H1 (cell line): ENCODE measurements at regions not wholly inside any gene's neighbourhood (a gene's known extent, or its start where the extent isn't known, plus 50 kb on each side); places are given as distances from the start of the nearest gene placed in this dataset.

Source experiments
- CHD2 ChIP-seq: IDR thresholded peaks from 2 replicates; pipeline ENCODE4 v1.6.1; 2012; ENCODE audit warnings: low read length, improper control_type of control experiment

DNA sequence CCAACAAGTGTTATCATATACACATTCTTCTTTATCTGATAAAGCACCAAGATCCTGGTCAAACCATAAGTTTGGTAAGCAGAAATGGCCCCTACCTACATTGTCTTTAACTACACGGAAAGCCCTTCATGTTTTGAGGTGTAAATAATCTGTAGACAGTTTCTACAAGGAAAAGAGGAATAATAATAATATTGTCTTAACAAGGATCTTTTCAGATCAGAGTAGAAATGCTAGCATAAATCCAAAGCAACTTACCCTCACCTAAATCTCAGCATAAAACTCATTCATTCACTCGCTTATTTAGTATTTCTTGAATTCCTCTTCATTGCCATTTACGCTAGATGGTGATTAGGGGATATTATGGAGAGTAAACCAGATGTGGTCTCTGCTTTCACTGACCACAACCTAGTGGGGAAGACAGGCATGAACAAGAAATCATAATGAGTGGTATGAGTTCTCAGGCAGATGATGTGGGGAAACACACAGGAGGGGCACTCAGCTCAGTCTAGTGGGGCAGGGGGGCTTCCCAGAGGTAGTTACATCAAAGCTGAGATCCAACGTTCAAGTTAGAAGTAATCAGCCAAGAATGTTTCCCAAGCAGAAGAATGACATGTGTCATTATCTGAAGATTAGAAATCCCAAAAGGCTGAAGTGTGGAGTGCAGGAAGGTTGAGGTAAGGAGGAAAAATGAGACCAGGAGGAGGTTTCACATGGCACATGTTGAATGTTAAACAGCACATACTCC lies 65.4 kb upstream of the ZC3H12C start (continued):
- no peak for TF ChIP-seq CHD2
- TF ChIP-seq, all 59 proteins: peak for 0
